GM12801 (cell line): ENCODE measurements at regions not wholly inside any gene's neighbourhood (a gene's known extent, or its start where the extent isn't known, plus 50 kb on each side); places are given as distances from the start of the nearest gene placed in this dataset.

Experiments used
- CTCF ChIP-seq: IDR thresholded peaks from one replicate; pipeline ENCODE4 v1.5.1; 2011; ENCODE audit warnings: control low read depth; ENCODE audit not compliant: insufficient read length; ENCODE audit errors: extremely low read depth

GRCh38 chr6:12654107-12654506 is 62.5 kb upstream of the PHACTR1 start:
- TF ChIP-seq CTCF: no peak

- TF ChIP-seq CTCF: no peak
Measured at GRCh38 chr6:12654514-12654913, 62.1 kb upstream of the PHACTR1 start.

GRCh38 chr6:12656906-12657305 is 59.7 kb upstream of the PHACTR1 start:
- TF ChIP-seq CTCF: no peak

GRCh38 chr6:12657884-12658283 is 58.7 kb upstream of the PHACTR1 start:
- no peak for TF ChIP-seq CTCF

GRCh38 chr6:12661432-12662089 is 55.0 kb upstream of the PHACTR1 start:
- TF ChIP-seq CTCF: no peak
